ENCODE measurements at regions not wholly inside any gene's neighbourhood (a gene's known extent, or its start where the extent isn't known, plus 50 kb on each side); places are given as distances from the start of the nearest gene placed in this dataset.

- H3K27ac ChIP-seq (ENCODE audit: low read length): no peak overlapping the region
- peaks cover 0 to 15% of the 10 kb centered on the region in 2 donors for H3K4me1 ChIP-seq (ENCODE audit: control insufficient read depth in 1 of 2, insufficient read depth in 2 of 2, low read length in 2 of 2)
Measured at GRCh38 chr4:154009191-154009590, 220.3 kb upstream of the SFRP2 start.

GRCh38 chr4:154005171-154005520, 216.3 kb upstream of the SFRP2 start:
- Histone ChIP-seq H3K4me3 (ENCODE audit: low read depth in 1 of 2, low read length in 2 of 2) (no peak overlapping the region), H3K27me3 (ENCODE audit: low read depth, low read length) (no peaks in the 10 kb centered on the region), H3K27ac (ENCODE audit: low read length) (peak overlapping the region; percentile 54), H3K9me3 (ENCODE audit: control insufficient read depth in 1 of 2, low read length in 2 of 2) (no peaks in the 10 kb centered on the region), H3K4me1 (ENCODE audit: control insufficient read depth in 1 of 2, insufficient read depth in 2 of 2, low read length in 2 of 2) (peaks cover 0 to 12% of the 10 kb centered on the region in 2 donors), H3K36me3 (ENCODE audit: control insufficient read depth in 1 of 2, insufficient read depth in 2 of 2, low read length in 2 of 2) (peaks cover 0 to 4% of the 10 kb centered on the region in 2 donors)

More at GRCh38 chr4:154009191-154009590, 220.3 kb upstream of the SFRP2 start:
- no peaks in the 10 kb centered on the region for H3K27me3 ChIP-seq (ENCODE audit: low read depth, low read length)
- H3K36me3 ChIP-seq (ENCODE audit: control insufficient read depth in 1 of 2, insufficient read depth in 2 of 2, low read length in 2 of 2): peaks cover 0 to 4% of the 10 kb centered on the region in 2 donors
- H3K4me3 ChIP-seq (ENCODE audit: low read depth in 1 of 2, low read length in 2 of 2): no peak overlapping the region
- no peaks in the 10 kb centered on the region for H3K9me3 ChIP-seq (ENCODE audit: control insufficient read depth in 1 of 2, low read length in 2 of 2)

GRCh38 chr4:154004507-154005170, 215.8 kb upstream of the SFRP2 start:
- Histone ChIP-seq H3K27ac (ENCODE audit: low read length) (peak overlapping the region; percentile 54), H3K36me3 (ENCODE audit: control insufficient read depth in 1 of 2, insufficient read depth in 2 of 2, low read length in 2 of 2) (peaks cover 0 to 4% of the 10 kb centered on the region in 2 donors), H3K4me3 (ENCODE audit: low read depth in 1 of 2, low read length in 2 of 2) (no peak overlapping the region), H3K4me1 (ENCODE audit: control insufficient read depth in 1 of 2, insufficient read depth in 2 of 2, low read length in 2 of 2) (peaks cover 0 to 10% of the 10 kb centered on the region in 2 donors), H3K27me3 (ENCODE audit: low read depth, low read length) (no peaks in the 10 kb centered on the region), H3K9me3 (ENCODE audit: control insufficient read depth in 1 of 2, low read length in 2 of 2) (no peaks in the 10 kb centered on the region)

GRCh38 chr4:154004016-154004415, 215.1 kb upstream of the SFRP2 start:
- no peaks in the 10 kb centered on the region for H3K9me3 ChIP-seq (ENCODE audit: control insufficient read depth in 1 of 2, low read length in 2 of 2)
- peaks cover 0 to 10% of the 10 kb centered on the region in 2 donors for H3K4me1 ChIP-seq (ENCODE audit: control insufficient read depth in 1 of 2, insufficient read depth in 2 of 2, low read length in 2 of 2)
- peaks cover 0 to 4% of the 10 kb centered on the region in 2 donors for H3K36me3 ChIP-seq (ENCODE audit: control insufficient read depth in 1 of 2, insufficient read depth in 2 of 2, low read length in 2 of 2)
- no peaks in the 10 kb centered on the region for H3K27me3 ChIP-seq (ENCODE audit: low read depth, low read length)
- no peak overlapping the region for H3K27ac ChIP-seq (ENCODE audit: low read length)
- no peak overlapping the region for H3K4me3 ChIP-seq (ENCODE audit: low read depth in 1 of 2, low read length in 2 of 2)

- Histone ChIP-seq H3K4me1 (ENCODE audit: control insufficient read depth in 1 of 2, insufficient read depth in 2 of 2, low read length in 2 of 2) (peaks cover 0 to 10% of the 10 kb centered on the region in 2 donors), H3K4me3 (ENCODE audit: low read depth in 1 of 2, low read length in 2 of 2) (no peak overlapping the region), H3K9me3 (ENCODE audit: control insufficient read depth in 1 of 2, low read length in 2 of 2) (no peaks in the 10 kb centered on the region), H3K36me3 (ENCODE audit: control insufficient read depth in 1 of 2, insufficient read depth in 2 of 2, low read length in 2 of 2) (peaks cover 0 to 4% of the 10 kb centered on the region in 2 donors), H3K27ac (ENCODE audit: low read length) (no peak overlapping the region), H3K27me3 (ENCODE audit: low read depth, low read length) (no peaks in the 10 kb centered on the region)
Measured at GRCh38 chr4:154003378-154003777, 214.5 kb upstream of the SFRP2 start.

GRCh38 chr4:154001193-154001592, 212.3 kb upstream of the SFRP2 start:
- Histone ChIP-seq H3K4me3 (ENCODE audit: low read depth in 1 of 2, low read length in 2 of 2) (no peak overlapping the region), H3K4me1 (ENCODE audit: control insufficient read depth in 1 of 2, insufficient read depth in 2 of 2, low read length in 2 of 2) (peaks cover 0 to 10% of the 10 kb centered on the region in 2 donors), H3K36me3 (ENCODE audit: control insufficient read depth in 1 of 2, insufficient read depth in 2 of 2, low read length in 2 of 2) (peaks cover 0 to 4% of the 10 kb centered on the region in 2 donors), H3K9me3 (ENCODE audit: control insufficient read depth in 1 of 2, low read length in 2 of 2) (peaks cover 0 to 4% of the 10 kb centered on the region in 2 donors), H3K27me3 (ENCODE audit: low read depth, low read length) (no peaks in the 10 kb centered on the region), H3K27ac (ENCODE audit: low read length) (no peak overlapping the region)

GRCh38 chr4:153997516-153997915, 208.6 kb upstream of the SFRP2 start:
- no peaks in the 10 kb centered on the region for H3K27me3 ChIP-seq (ENCODE audit: low read depth, low read length)
- H3K36me3 ChIP-seq (ENCODE audit: control insufficient read depth in 1 of 2, insufficient read depth in 2 of 2, low read length in 2 of 2): no peaks in the 10 kb centered on the region
- H3K9me3 ChIP-seq (ENCODE audit: control insufficient read depth in 1 of 2, low read length in 2 of 2): peaks cover 0 to 7% of the 10 kb centered on the region in 2 donors
- no peak overlapping the region for H3K27ac ChIP-seq (ENCODE audit: low read length)
- no peak overlapping the region for H3K4me3 ChIP-seq (ENCODE audit: low read depth in 1 of 2, low read length in 2 of 2)
- H3K4me1 ChIP-seq (ENCODE audit: control insufficient read depth in 1 of 2, insufficient read depth in 2 of 2, low read length in 2 of 2): no peaks in the 10 kb centered on the region

GRCh38 chr4:153989505-153989904, 200.6 kb upstream of the SFRP2 start:
- no peak overlapping the region for H3K27ac ChIP-seq (ENCODE audit: low read length)
- H3K4me1 ChIP-seq (ENCODE audit: control insufficient read depth in 1 of 2, insufficient read depth in 2 of 2, low read length in 2 of 2): peaks cover 0 to 9% of the 10 kb centered on the region in 2 donors
- no peaks in the 10 kb centered on the region for H3K36me3 ChIP-seq (ENCODE audit: control insufficient read depth in 1 of 2, insufficient read depth in 2 of 2, low read length in 2 of 2)
- no peak overlapping the region for H3K4me3 ChIP-seq (ENCODE audit: low read depth in 1 of 2, low read length in 2 of 2)
- peaks cover 0 to 2% of the 10 kb centered on the region in 2 donors for H3K9me3 ChIP-seq (ENCODE audit: control insufficient read depth in 1 of 2, low read length in 2 of 2)
- H3K27me3 ChIP-seq (ENCODE audit: low read depth, low read length): no peaks in the 10 kb centered on the region

- Histone ChIP-seq H3K4me1 (ENCODE audit: control insufficient read depth in 1 of 2, insufficient read depth in 2 of 2, low read length in 2 of 2) (peaks cover 0 to 9% of the 10 kb centered on the region in 2 donors), H3K27me3 (ENCODE audit: low read depth, low read length) (no peaks in the 10 kb centered on the region), H3K4me3 (ENCODE audit: low read depth in 1 of 2, low read length in 2 of 2) (no peak overlapping the region), H3K27ac (ENCODE audit: low read length) (no peak overlapping the region), H3K9me3 (ENCODE audit: control insufficient read depth in 1 of 2, low read length in 2 of 2) (peaks cover 0 to 2% of the 10 kb centered on the region in 2 donors), H3K36me3 (ENCODE audit: control insufficient read depth in 1 of 2, insufficient read depth in 2 of 2, low read length in 2 of 2) (no peaks in the 10 kb centered on the region)
Measured at GRCh38 chr4:153988492-153989363, 199.8 kb upstream of the SFRP2 start.

DNA sequence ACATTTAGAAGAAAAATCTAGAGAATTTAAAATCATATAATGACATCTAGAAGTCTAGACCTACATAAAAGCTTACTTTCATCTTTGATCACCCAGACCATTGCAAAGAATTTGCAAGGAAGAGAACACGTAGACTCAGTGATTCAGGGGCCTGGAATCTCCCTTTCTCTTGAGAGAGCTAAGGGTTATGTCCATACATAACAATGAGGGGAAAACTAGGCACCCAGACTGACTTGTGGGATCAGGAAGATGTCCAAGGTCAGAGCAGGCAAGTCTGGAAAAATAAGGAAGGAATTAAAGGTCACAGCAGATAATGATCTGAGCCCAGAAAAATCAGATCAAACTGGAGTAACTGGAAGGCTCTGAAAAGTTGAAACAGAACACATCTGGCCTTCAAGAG, 198.4 kb upstream of the SFRP2 start:
- no peaks in the 10 kb centered on the region for H3K36me3 ChIP-seq (ENCODE audit: control insufficient read depth in 1 of 2, insufficient read depth in 2 of 2, low read length in 2 of 2)
- no peak overlapping the region for H3K27ac ChIP-seq (ENCODE audit: low read length)
- H3K4me1 ChIP-seq (ENCODE audit: control insufficient read depth in 1 of 2, insufficient read depth in 2 of 2, low read length in 2 of 2): peaks cover 0 to 9% of the 10 kb centered on the region in 2 donors
- no peak overlapping the region for H3K4me3 ChIP-seq (ENCODE audit: low read depth in 1 of 2, low read length in 2 of 2)
- H3K9me3 ChIP-seq (ENCODE audit: control insufficient read depth in 1 of 2, low read length in 2 of 2): peaks cover 0 to 2% of the 10 kb centered on the region in 2 donors
- H3K27me3 ChIP-seq (ENCODE audit: low read depth, low read length): no peaks in the 10 kb centered on the region

DNA sequence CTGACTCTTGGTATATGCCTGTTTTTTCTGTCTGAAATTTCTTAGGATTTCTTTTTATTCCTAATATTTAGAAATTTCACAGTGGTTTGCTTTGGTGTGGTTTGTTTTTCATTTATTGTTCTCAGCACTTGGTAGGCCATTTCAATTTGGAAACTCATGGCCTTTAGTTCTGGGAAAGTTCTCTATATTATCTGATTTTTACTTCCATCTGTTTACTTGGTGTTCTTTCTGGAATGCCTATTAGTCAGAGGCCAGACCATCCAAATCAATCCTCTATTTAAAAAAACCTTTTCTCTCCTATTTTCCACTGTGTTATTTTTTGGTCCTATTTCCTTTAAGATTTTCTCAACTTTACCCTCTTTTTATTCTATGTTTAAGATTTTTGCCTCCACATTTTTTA, 188.1 kb upstream of the SFRP2 start:
- Histone ChIP-seq H3K27me3 (ENCODE audit: low read depth, low read length) (no peaks in the 10 kb centered on the region), H3K36me3 (ENCODE audit: control insufficient read depth in 1 of 2, insufficient read depth in 2 of 2, low read length in 2 of 2) (no peaks in the 10 kb centered on the region), H3K4me1 (ENCODE audit: control insufficient read depth in 1 of 2, insufficient read depth in 2 of 2, low read length in 2 of 2) (no peaks in the 10 kb centered on the region), H3K4me3 (ENCODE audit: low read depth in 1 of 2, low read length in 2 of 2) (no peak overlapping the region), H3K9me3 (ENCODE audit: control insufficient read depth in 1 of 2, low read length in 2 of 2) (peaks cover 0 to 5% of the 10 kb centered on the region in 2 donors), H3K27ac (ENCODE audit: low read length) (no peak overlapping the region)
